ENCODE measurements at regions not wholly inside any gene's neighbourhood (a gene's known extent, or its start where the extent isn't known, plus 50 kb on each side); places are given as distances from the start of the nearest gene placed in this dataset.
"Not testable (repeated sequence)": the region's sequence is repeated elsewhere in the genome, so short reads cannot be mapped to it uniquely, and the experiment has no call there.

DNA sequence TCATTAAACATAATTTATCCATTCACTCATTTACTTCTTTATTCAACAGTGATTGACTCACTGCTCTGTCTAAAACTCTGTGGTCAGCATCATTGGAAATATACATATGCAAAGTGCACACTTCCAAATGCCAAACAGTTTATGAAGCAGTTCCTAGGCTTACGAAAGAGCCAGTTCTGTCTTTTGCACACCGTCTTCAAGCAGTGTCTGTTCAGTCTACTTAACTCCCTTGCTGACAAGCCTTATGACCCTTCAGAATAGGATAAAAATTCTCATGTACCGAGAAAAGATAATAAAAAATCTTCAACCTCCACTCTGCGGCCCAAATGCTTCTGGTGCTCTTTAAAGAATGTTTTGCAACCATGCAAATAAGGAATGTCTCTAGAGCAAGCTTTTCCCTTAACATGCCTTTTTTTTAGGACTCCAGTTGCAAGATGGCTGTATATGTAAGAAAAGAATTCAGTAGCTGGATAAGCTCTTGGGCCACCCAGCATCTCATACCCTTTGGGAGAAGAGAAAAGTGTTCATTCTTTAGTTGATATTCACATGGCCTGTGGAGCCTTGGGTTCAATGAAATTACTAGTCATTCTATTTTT lies 1037.0 kb upstream of the SLIT2 start:
- H3K4me1 Mint-ChIP-seq (ENCODE audit: low read depth, unreplicated experiment), result no peaks in the 10 kb centered on the region
- H3K27me3 Mint-ChIP-seq (ENCODE audit: insufficient read depth, unreplicated experiment), result no peaks in the 10 kb centered on the region
- intact Hi-C loops (cut with micrococcal nuclease; ENCODE audit: unreplicated experiment), result no loop called here
- no peak overlapping the region for H3K4me3 Mint-ChIP-seq (ENCODE audit: unreplicated experiment)
- no peak overlapping the region for H3K27ac Mint-ChIP-seq (ENCODE audit: unreplicated experiment)
- ChIA-PET CTCF (no interaction called here), POLR2A (no interaction called here)
- Histone ChIP-seq H3K4me3 (ENCODE audit: low read depth, low read length) (no peak overlapping the region), H3K4me1 (no peaks in the 10 kb centered on the region), H3K27me3 (replicated peaks; ENCODE audit: control insufficient read depth, insufficient read depth, low read length) (no peaks in the 10 kb centered on the region), H3K36me3 (ENCODE audit: control insufficient read depth, insufficient read depth, low read length) (no peaks in the 10 kb centered on the region), H3K9me3 (no peaks in the 10 kb centered on the region)
- no peak for DNase-seq
- BruUV-seq (replicated peaks), result no TSS peak
- no peaks in the 10 kb centered on the region for H3K36me3 Mint-ChIP-seq (ENCODE audit: insufficient read depth, unreplicated experiment)
- TF ChIP-seq, protein P1, sequence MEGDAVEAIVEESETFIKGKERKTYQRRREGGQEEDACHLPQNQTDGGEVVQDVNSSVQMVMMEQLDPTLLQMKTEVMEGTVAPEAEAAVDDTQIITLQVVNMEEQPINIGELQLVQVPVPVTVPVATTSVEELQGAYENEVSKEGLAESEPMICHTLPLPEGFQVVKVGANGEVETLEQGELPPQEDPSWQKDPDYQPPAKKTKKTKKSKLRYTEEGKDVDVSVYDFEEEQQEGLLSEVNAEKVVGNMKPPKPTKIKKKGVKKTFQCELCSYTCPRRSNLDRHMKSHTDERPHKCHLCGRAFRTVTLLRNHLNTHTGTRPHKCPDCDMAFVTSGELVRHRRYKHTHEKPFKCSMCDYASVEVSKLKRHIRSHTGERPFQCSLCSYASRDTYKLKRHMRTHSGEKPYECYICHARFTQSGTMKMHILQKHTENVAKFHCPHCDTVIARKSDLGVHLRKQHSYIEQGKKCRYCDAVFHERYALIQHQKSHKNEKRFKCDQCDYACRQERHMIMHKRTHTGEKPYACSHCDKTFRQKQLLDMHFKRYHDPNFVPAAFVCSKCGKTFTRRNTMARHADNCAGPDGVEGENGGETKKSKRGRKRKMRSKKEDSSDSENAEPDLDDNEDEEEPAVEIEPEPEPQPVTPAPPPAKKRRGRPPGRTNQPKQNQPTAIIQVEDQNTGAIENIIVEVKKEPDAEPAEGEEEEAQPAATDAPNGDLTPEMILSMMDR (IDR thresholded peaks at IDR 0.05; ENCODE audit: insufficient read depth in 1 of 2, low read depth in 1 of 2, low read length in 1 of 2, severe bottlenecking in 1 of 2, unreplicated experiment in 1 of 2), result no peak
- H3K9me3 Mint-ChIP-seq (ENCODE audit: unreplicated experiment), result no peaks in the 10 kb centered on the region

DNA sequence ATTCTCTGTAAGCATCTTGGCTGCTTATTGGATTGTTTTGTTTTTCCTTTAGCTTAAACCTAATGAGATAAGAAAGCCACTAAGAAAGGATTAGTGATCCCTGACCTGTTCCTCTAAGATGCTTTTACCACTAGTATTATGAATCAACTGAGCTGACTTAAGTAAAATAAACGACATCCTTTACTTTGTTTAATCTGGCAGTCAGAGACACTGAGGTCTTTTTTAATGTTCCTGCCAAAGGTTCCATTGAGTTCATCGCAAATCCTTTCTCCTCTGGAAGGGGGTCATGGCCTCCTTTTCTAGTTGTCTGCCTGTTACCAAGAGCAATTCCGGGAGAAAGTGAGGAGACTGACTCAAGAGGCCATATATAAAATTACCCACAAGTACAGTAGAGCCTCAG lies 1038.3 kb upstream of the SLIT2 start:
- Mint-ChIP-seq H3K27ac (ENCODE audit: unreplicated experiment) (no peak overlapping the region), H3K27me3 (ENCODE audit: insufficient read depth, unreplicated experiment) (no peaks in the 10 kb centered on the region), H3K36me3 (ENCODE audit: insufficient read depth, unreplicated experiment) (no peaks in the 10 kb centered on the region), H3K4me1 (ENCODE audit: low read depth, unreplicated experiment) (no peaks in the 10 kb centered on the region), H3K4me3 (ENCODE audit: unreplicated experiment) (no peak overlapping the region), H3K9me3 (ENCODE audit: unreplicated experiment) (no peaks in the 10 kb centered on the region)
- ChIA-PET POLR2A (no interaction called here), CTCF (no interaction called here)
- Histone ChIP-seq H3K4me1 (no peaks in the 10 kb centered on the region), H3K9me3 (no peaks in the 10 kb centered on the region), H3K36me3 (ENCODE audit: control insufficient read depth, insufficient read depth, low read length) (no peaks in the 10 kb centered on the region), H3K27me3 (replicated peaks; ENCODE audit: control insufficient read depth, insufficient read depth, low read length) (no peaks in the 10 kb centered on the region), H3K4me3 (ENCODE audit: low read depth, low read length) (no peak overlapping the region)
- no TSS peak for BruUV-seq (replicated peaks)
- no peak for DNase-seq
- intact Hi-C loops (cut with micrococcal nuclease; ENCODE audit: unreplicated experiment), result no loop called here
- TF ChIP-seq, protein P1 (IDR thresholded peaks at IDR 0.05; ENCODE audit: insufficient read depth in 1 of 2, low read depth in 1 of 2, low read length in 1 of 2, severe bottlenecking in 1 of 2, unreplicated experiment in 1 of 2), result no peak

DNA sequence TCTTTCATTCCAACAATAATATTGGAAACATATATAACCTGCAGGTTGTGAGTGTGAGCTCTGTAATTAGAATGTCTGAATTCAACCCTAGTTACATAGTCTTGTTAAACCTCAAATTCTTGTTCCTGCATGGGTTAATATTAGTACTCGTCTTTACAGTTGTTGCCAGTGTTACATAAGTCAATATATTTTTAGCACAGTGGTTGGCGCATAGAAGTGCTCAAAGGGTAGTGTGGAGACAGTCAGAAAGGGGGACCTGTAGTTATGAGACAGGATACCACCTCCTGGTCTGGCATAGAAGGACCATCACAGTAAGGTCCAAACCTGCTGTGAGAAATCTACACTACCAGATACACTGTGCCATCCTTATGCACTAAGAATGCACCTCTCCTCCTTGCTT lies 1045.9 kb upstream of the SLIT2 start:
- BruUV-seq (replicated peaks), result no TSS peak
- ChIA-PET CTCF (no interaction called here), POLR2A (no interaction called here)
- TF ChIP-seq, protein P1 (IDR thresholded peaks at IDR 0.05; ENCODE audit: insufficient read depth in 1 of 2, low read depth in 1 of 2, low read length in 1 of 2, severe bottlenecking in 1 of 2, unreplicated experiment in 1 of 2), result no peak
- Histone ChIP-seq H3K4me1 (no peaks in the 10 kb centered on the region), H3K4me3 (ENCODE audit: low read depth, low read length) (no peak overlapping the region), H3K27me3 (replicated peaks; ENCODE audit: control insufficient read depth, insufficient read depth, low read length) (no peaks in the 10 kb centered on the region), H3K9me3 (no peaks in the 10 kb centered on the region), H3K36me3 (ENCODE audit: control insufficient read depth, insufficient read depth, low read length) (no peaks in the 10 kb centered on the region)
- Mint-ChIP-seq H3K27ac (ENCODE audit: unreplicated experiment) (no peak overlapping the region), H3K36me3 (ENCODE audit: insufficient read depth, unreplicated experiment) (no peaks in the 10 kb centered on the region), H3K4me3 (ENCODE audit: unreplicated experiment) (no peak overlapping the region), H3K9me3 (ENCODE audit: unreplicated experiment) (no peaks in the 10 kb centered on the region), H3K4me1 (ENCODE audit: low read depth, unreplicated experiment) (no peaks in the 10 kb centered on the region), H3K27me3 (ENCODE audit: insufficient read depth, unreplicated experiment) (no peaks in the 10 kb centered on the region)
- no peak for DNase-seq
- intact Hi-C loops (cut with micrococcal nuclease; ENCODE audit: unreplicated experiment), result no loop called here

DNA sequence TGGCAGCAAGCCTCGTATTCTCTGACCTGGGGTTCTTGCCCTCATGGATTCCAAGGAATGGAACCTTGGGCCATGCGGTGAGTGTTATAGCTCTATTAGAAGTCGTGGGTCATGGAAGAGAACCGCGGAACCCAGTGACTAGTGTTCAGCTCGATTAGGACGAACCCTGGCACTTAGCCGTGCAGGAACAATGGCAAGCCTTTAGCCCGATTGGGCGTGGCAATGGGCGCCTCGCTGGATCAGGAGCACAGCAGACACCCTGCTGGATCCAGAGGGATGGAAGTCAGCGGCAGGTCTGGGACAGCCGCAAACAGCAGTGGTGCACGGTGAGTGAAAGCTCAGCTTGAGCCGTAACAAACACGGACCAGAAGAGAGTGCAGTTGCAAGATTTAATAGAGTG lies 1053.9 kb upstream of the SLIT2 start:
- H3K4me3 Mint-ChIP-seq (ENCODE audit: unreplicated experiment); BruUV-seq (replicated peaks); H3K9me3 Mint-ChIP-seq (ENCODE audit: unreplicated experiment); H3K27me3 ChIP-seq (replicated peaks; ENCODE audit: control insufficient read depth, insufficient read depth, low read length); H3K27me3 Mint-ChIP-seq (ENCODE audit: insufficient read depth, unreplicated experiment); H3K27ac Mint-ChIP-seq (ENCODE audit: unreplicated experiment); DNase-seq; H3K36me3 Mint-ChIP-seq (ENCODE audit: insufficient read depth, unreplicated experiment); H3K9me3 ChIP-seq; H3K4me3 ChIP-seq (ENCODE audit: low read depth, low read length); CTCF ChIA-PET; H3K36me3 ChIP-seq (ENCODE audit: control insufficient read depth, insufficient read depth, low read length); POLR2A ChIA-PET: not testable (repeated sequence)
- H3K4me1 ChIP-seq, result peaks cover 27% of the 10 kb centered on the region
- intact Hi-C loops (cut with micrococcal nuclease; ENCODE audit: unreplicated experiment), result loop anchor here (10.0 kb wide), 1 partner anchor 173 kb away; no protein-coding TSS in a partner anchor
- H3K4me1 Mint-ChIP-seq (ENCODE audit: low read depth, unreplicated experiment), result peaks cover 19% of the 10 kb centered on the region

Data from Caco-2 (cell line).